ENCODE measurements at regions not wholly inside any gene's neighbourhood (a gene's known extent, or its start where the extent isn't known, plus 50 kb on each side); places are given as distances from the start of the nearest gene placed in this dataset.
A peak's percentile ranks its signal among the peaks of the same experiment; 100 is the strongest.

GRCh38 chr3:31377045-31377642 lies 155.6 kb upstream of the STT3B start (continued):
- TF ChIP-seq ARID5B (CRISPR knock-in tag; IDR thresholded peaks at IDR 0.05) (peak; percentile 100), ATF4 (CRISPR knock-in tag; IDR thresholded peaks at IDR 0.05) (peak in 1 of 2 experiments; percentile 88; a peak in 2 of 4 replicates), ZEB1 (IDR thresholded peaks at IDR 0.05; ENCODE audit: insufficient replicate concordance, low read depth) (peak; percentile 67), SOX5 (CRISPR knock-in tag; IDR thresholded peaks at IDR 0.05; ENCODE audit: borderline replicate concordance) (peak; percentile 94), STAT6 (CRISPR knock-in tag; IDR thresholded peaks at IDR 0.05; ENCODE audit: borderline replicate concordance) (peak; percentile 81), IRF9 (CRISPR knock-in tag; IDR thresholded peaks at IDR 0.05; ENCODE audit: borderline replicate concordance) (no peak; the same call in 1 of the 2 replicates), TCF7 (IDR thresholded peaks at IDR 0.05; ENCODE audit: low read depth) (peak; percentile 100), ZNF639 (CRISPR knock-in tag; conservative IDR thresholded peaks at IDR 0.05) (0 out of 2 replicates have a peak, but pooled peaks have one; percentile 51), SIN3B (IDR thresholded peaks at IDR 0.05; ENCODE audit: low read length) (no peak), ZNF792 (CRISPR knock-in tag; IDR thresholded peaks at IDR 0.05) (peak; percentile 92)

Measured in HepG2 (cell line).